ENCODE measurements at regions not wholly inside any gene's neighbourhood (a gene's known extent, or its start where the extent isn't known, plus 50 kb on each side); places are given as distances from the start of the nearest gene placed in this dataset.

- TF ChIP-seq TAF1 (IDR thresholded peaks at IDR 0.05; ENCODE audit: borderline replicate concordance, insufficient read depth, low read length) (0 out of 2 replicates have a peak, but pooled peaks have one; percentile 30), SIN3A (IDR thresholded peaks at IDR 0.05; ENCODE audit: borderline replicate concordance, insufficient read depth, low read length) (no peak), POLR2AphosphoS5 (IDR thresholded peaks at IDR 0.05; ENCODE audit: low read depth, low read length) (peak; percentile 61; the same call in 1 of the 2 replicates)
These were observed 86.5 kb upstream of the RGS1 start for GRCh38 chr1:192489047-192489446.

Data from PFSK-1 (cell line).